RWPE1 (cell line): ENCODE measurements at regions not wholly inside any gene's neighbourhood (a gene's known extent, or its start where the extent isn't known, plus 50 kb on each side); places are given as distances from the start of the nearest gene placed in this dataset.

Experiments used
- CTCF ChIA-PET: fragments of 350-600 bp; sonication (Branson Sonifier 250); formaldehyde crosslinking; extraction: SDS; loops from one replicate; lab custom pipeline; 2021; lab: Yijun Ruan, JAX
- POLR2A ChIA-PET: fragments of 400-600 bp; formaldehyde crosslinking; extraction: SDS; loops from one replicate; lab custom pipeline; 2020; ENCODE audit warnings: antibody characterized with exemption; ENCODE audit not compliant: low non-redundant PET; lab: Yijun Ruan, JAX
- DNase-seq: peaks from one replicate; pipeline ENCODE4 v3.0.0; 2012; ENCODE audit warnings: low spot score
- H3K27ac ChIP-seq: fragments of 450-650 bp; 2 replicates; pipeline ENCODE4 v1.5.1; 2017
- TF ChIP-seq, protein P1 (sequence below): fragments of 450-650 bp; conservative IDR thresholded peaks from 2 replicates; pipeline ENCODE4 v1.5.1; 2017; ENCODE audit warnings: low read depth, mild to moderate bottlenecking

DNA sequence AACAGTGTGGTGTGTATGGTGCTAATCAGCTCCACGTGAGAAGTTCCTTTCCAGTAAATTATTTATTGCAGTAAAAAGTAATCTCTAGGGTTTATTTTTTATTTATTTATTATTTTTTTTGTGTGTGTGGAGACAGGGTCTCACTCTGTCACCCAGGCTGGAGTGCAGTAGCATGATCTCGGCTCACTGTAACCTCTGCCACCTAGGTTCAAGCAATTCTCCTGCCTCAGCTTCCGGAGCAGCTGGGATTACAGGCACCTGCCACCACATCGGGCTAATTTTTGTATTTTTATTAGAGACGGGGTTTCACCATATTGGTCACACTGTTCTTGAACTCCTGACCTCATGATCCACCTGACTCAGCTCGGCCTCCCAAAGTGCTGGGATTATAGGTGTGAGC is 606.9 kb downstream of the PCDH7 start:
- no peak for DNase-seq
- ChIA-PET POLR2A (no interaction called here), CTCF (no interaction called here)
- TF ChIP-seq, protein P1, sequence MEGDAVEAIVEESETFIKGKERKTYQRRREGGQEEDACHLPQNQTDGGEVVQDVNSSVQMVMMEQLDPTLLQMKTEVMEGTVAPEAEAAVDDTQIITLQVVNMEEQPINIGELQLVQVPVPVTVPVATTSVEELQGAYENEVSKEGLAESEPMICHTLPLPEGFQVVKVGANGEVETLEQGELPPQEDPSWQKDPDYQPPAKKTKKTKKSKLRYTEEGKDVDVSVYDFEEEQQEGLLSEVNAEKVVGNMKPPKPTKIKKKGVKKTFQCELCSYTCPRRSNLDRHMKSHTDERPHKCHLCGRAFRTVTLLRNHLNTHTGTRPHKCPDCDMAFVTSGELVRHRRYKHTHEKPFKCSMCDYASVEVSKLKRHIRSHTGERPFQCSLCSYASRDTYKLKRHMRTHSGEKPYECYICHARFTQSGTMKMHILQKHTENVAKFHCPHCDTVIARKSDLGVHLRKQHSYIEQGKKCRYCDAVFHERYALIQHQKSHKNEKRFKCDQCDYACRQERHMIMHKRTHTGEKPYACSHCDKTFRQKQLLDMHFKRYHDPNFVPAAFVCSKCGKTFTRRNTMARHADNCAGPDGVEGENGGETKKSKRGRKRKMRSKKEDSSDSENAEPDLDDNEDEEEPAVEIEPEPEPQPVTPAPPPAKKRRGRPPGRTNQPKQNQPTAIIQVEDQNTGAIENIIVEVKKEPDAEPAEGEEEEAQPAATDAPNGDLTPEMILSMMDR: no peak
- H3K27ac ChIP-seq: no peak overlapping the region

DNA sequence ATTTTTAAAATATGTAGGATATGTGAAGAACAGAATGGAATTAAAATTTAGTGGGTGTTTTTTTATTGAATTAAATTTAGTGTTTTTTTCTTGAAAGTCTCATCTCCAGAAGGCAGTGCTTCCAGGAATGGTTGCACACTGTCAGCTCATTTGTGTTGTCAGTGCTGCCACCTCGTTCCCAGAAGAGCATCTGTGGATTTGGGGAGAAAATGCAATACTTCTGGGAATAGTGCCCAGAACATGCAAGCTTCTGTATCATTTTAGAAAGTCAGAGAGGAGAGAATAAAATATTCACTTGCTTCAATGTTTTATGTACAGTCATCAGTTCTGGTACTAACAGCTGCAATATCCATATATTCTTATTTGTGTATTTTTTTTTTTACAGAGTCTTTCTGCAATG is 608.8 kb downstream of the PCDH7 start:
- TF ChIP-seq, protein P1: no peak
- CTCF ChIA-PET: interaction anchor here (0.5 kb wide), 1 partner anchor 273 kb away, joined by 3 read pairs; no protein-coding TSS in a partner anchor
- no peak for DNase-seq
- POLR2A ChIA-PET: interaction anchor here (0.6 kb wide), 2 partner anchors 201 to 673 kb away, joined by 3 read pairs; no protein-coding TSS in a partner anchor
- H3K27ac ChIP-seq: no peak overlapping the region

DNA sequence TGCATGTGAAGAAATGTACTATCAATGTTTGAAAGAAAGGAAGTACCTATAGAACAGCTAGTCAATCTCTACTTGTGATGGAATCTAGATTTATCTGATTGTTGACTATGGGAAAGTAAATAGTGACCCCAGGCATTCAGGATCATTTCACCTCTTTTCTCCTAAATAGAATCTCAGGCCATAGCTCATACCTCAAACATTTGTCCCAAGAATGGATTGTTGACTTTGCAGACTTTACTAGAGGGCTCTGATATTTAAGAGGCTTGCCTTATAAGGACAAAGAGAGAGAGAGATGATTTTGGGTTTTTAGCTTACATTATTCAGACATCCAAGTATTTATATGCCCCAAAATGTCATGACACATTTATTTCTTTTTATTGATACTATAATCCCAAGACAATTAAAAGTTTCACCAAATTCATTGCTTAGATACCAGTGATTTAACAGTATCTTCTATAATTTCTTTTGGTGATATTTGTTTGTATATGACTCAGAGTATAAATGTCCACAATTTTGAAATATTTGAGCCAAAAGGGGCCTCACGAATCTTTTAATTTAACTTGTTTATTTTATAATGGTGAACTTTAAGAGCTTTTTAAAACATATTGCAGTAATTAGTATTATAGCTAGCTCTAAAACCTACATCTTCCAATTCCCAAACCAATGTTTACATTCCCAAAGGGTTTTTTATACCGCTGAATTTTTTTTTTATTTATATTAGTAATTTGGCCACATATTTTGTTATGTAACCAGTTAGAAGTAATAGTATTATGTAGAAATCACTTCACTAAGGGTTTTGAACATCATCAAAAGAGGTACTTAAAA is 614.1 kb downstream of the PCDH7 start:
- ChIA-PET CTCF (interaction anchor here (0.5 kb wide), 1 partner anchor 115 kb away, joined by 3 read pairs; no protein-coding TSS in a partner anchor), POLR2A (no interaction called here)
- TF ChIP-seq, protein P1: no peak
- no peak overlapping the region for H3K27ac ChIP-seq
- DNase-seq: no peak

DNA sequence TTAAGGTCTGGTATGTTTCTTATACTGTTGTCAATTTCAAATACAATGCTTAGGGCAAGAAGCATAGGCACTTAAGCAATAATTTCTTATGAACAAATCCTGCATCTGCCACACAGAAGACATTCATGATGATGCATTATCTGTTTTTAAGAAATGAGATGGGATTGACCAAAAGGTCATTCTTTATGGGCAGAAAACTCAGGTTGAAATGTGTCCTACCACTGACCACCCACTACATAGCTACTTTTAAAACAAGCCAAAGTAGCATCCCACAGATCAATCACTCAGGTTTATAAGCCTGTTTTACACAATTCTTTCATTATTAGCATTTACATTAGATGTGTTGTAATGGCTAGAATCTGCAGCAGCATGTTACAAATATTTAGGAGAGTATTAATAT is 617.8 kb downstream of the PCDH7 start:
- no peak overlapping the region for H3K27ac ChIP-seq
- DNase-seq: no peak
- ChIA-PET POLR2A (no interaction called here), CTCF (interaction anchor here (0.5 kb wide), 1 partner anchor 189 kb away, joined by 3 read pairs; no protein-coding TSS in a partner anchor)
- TF ChIP-seq, protein P1: no peak

DNA sequence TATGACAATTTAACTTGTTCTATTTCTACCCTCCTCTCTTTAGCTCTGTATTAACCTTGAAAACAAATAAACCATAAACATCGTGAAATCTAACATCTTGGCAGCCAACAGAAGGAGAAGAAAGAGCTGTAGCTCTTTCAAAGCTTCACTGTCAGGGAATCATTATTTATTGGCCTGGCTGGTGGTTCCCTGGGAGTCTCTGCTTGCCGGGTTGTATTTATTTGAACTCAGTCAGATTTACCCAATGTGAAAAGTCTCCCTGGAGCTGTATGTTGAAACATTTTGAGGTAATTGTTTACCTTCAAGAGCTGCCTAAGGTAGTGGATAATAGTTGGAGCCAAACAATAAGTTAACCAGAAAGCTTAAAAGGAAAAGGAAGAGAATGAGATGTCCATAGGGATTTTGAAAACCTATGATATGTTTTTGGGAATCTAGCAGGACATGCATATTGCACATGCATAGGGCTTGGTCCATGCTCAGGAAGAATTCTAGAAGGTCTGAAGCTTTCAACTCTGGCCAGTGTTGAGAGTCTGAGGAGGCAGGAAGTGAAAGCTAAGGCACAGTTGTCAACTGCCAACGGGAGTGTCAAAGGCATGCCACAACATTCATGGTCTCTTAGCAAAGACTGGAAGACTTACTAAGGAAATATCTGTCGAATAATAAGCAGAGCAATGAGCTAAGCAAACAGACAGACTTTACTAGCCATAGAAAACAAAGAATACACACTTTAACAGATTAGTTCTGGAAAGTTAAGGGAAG is 621.6 kb downstream of the PCDH7 start:
- H3K27ac ChIP-seq: no peak overlapping the region
- ChIA-PET CTCF (interaction anchor here (0.5 to 0.7 kb wide), 4 partner anchors 18 to 628 kb away, joined by 3 to 9 read pairs (median 3); no protein-coding TSS in a partner anchor), POLR2A (no interaction called here)
- no peak for DNase-seq
- TF ChIP-seq, protein P1: no peak

DNA sequence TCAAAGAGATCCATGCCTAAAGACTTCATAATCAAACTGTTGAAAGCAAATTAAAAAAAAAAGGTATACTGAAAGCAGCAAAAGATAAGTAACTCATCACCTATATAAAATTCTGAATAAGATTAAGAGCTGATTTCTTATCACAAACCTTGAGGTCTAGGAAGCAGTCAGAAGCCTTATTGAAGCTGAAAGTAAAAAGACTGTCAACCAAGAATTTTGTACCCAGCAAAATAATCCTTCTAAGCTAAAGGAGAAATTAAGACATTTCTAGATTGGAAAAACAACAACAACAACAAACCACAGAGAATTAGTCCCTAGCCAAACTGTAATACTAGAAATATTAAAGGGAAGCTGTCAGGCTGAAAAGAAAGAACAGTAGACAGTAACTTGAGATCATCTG is 622.9 kb downstream of the PCDH7 start:
- TF ChIP-seq, protein P1: no peak
- DNase-seq: no peak
- POLR2A ChIA-PET: no interaction called here
- H3K27ac ChIP-seq: no peak overlapping the region
- CTCF ChIA-PET: interaction anchor here (0.6 kb wide), 1 partner anchor 18 kb away, joined by 3 read pairs; no protein-coding TSS in a partner anchor
